Hematopoietic multipotent progenitor cell treated with erythropoietin and hydrocortisone succinate and interleukin-3 and kit ligand, for 8 days (in vitro differentiated cells): ENCODE measurements at regions not wholly inside any gene's neighbourhood (a gene's known extent, or its start where the extent isn't known, plus 50 kb on each side); places are given as distances from the start of the nearest gene placed in this dataset.

Experiments
- DNase-seq: peaks from one replicate; pipeline ENCODE4 v3.0.0-alpha.2; 2015

- DNase-seq: no peak
Measured at GRCh38 chr3:106728315-106729098, 648.7 kb upstream of the CCDC54 start.

- DNase-seq: no peak
Measured at GRCh38 chr3:106729481-106729880, 647.8 kb upstream of the CCDC54 start.

- no peak for DNase-seq
Measured at GRCh38 chr3:106731230-106731629, 646.0 kb upstream of the CCDC54 start.

GRCh38 chr3:106734712-106735111 is 642.5 kb upstream of the CCDC54 start:
- no peak for DNase-seq

- no peak for DNase-seq
Measured at GRCh38 chr3:106737265-106737664, 640.0 kb upstream of the CCDC54 start.

GRCh38 chr3:106740116-106740515 is 637.1 kb upstream of the CCDC54 start:
- DNase-seq: no peak

- no peak for DNase-seq
Measured at GRCh38 chr3:106745344-106746168, 631.7 kb upstream of the CCDC54 start.

GRCh38 chr3:106746286-106746685 is 631.0 kb upstream of the CCDC54 start:
- no peak for DNase-seq

- DNase-seq: no peak
Measured at GRCh38 chr3:106748472-106749262, 628.6 kb upstream of the CCDC54 start.

- no peak for DNase-seq
Measured at GRCh38 chr3:106750092-106750491, 627.1 kb upstream of the CCDC54 start.

GRCh38 chr3:106755336-106755735 is 621.9 kb upstream of the CCDC54 start:
- DNase-seq: no peak

GRCh38 chr3:106756901-106757300 is 620.3 kb upstream of the CCDC54 start:
- no peak for DNase-seq

- DNase-seq: no peak
Measured at GRCh38 chr3:106758459-106758858, 618.8 kb upstream of the CCDC54 start.

GRCh38 chr3:106759731-106760130 is 617.5 kb upstream of the CCDC54 start:
- DNase-seq: no peak

- no peak for DNase-seq
Measured at GRCh38 chr3:106765342-106765741, 611.9 kb upstream of the CCDC54 start.

- DNase-seq: no peak
Measured at GRCh38 chr3:106768941-106769480, 608.2 kb upstream of the CCDC54 start.

- no peak for DNase-seq
Measured at GRCh38 chr3:106773795-106774194, 603.4 kb upstream of the CCDC54 start.

- no peak for DNase-seq
Measured at GRCh38 chr3:106783231-106783630, 594.0 kb upstream of the CCDC54 start.

- no peak for DNase-seq
Measured at GRCh38 chr3:106789276-106789675, 588.0 kb upstream of the CCDC54 start.

- DNase-seq: no peak
Measured at GRCh38 chr3:106792716-106793115, 584.5 kb upstream of the CCDC54 start.

- DNase-seq: no peak
Measured at GRCh38 chr3:106794442-106794841, 582.8 kb upstream of the CCDC54 start.

- no peak for DNase-seq
Measured at GRCh38 chr3:106795553-106795952, 581.7 kb upstream of the CCDC54 start.

- no peak for DNase-seq
Measured at GRCh38 chr3:106797461-106797860, 579.8 kb upstream of the CCDC54 start.
